GM12875 (cell line): ENCODE measurements at regions not wholly inside any gene's neighbourhood (a gene's known extent, or its start where the extent isn't known, plus 50 kb on each side); places are given as distances from the start of the nearest gene placed in this dataset.

Source experiments
- H3K4me3 ChIP-seq: one replicate; pipeline ENCODE4 v1.5.1; 2011; ENCODE audit warnings: low read depth, low read length, control low read depth
- CTCF ChIP-seq: IDR thresholded peaks from 2 replicates; pipeline ENCODE4 v1.5.1; 2011; ENCODE audit warnings: low read depth, mild to moderate bottlenecking, control low read depth, inconsistent platforms, low read length, moderate library complexity, borderline replicate concordance; ENCODE audit not compliant: insufficient read depth

GRCh38 chr4:166153548-166153947, 280.5 kb downstream of the TLL1 start:
- TF ChIP-seq CTCF, result no peak
- no peak overlapping the region for H3K4me3 ChIP-seq

GRCh38 chr4:166162327-166162726, 289.3 kb downstream of the TLL1 start:
- H3K4me3 ChIP-seq, result no peak overlapping the region
- TF ChIP-seq CTCF, result no peak

GRCh38 chr4:166165829-166166420, 292.9 kb downstream of the TLL1 start:
- peak; percentile 38; the same call in 1 of the 2 replicates for TF ChIP-seq CTCF
- no peak overlapping the region for H3K4me3 ChIP-seq

GRCh38 chr4:166169111-166169510, 296.1 kb downstream of the TLL1 start:
- peak; percentile 29; the same call in 1 of the 2 replicates for TF ChIP-seq CTCF
- no peak overlapping the region for H3K4me3 ChIP-seq

- no peak overlapping the region for H3K4me3 ChIP-seq
- TF ChIP-seq CTCF, result no peak
Observed at GRCh38 chr4:166172619-166173018, 299.6 kb downstream of the TLL1 start.

- TF ChIP-seq CTCF, result no peak
- no peak overlapping the region for H3K4me3 ChIP-seq
Observed at GRCh38 chr4:166174717-166175490, 301.9 kb downstream of the TLL1 start.

- no peak overlapping the region for H3K4me3 ChIP-seq
- TF ChIP-seq CTCF, result no peak
Observed at GRCh38 chr4:166182145-166182544, 309.1 kb downstream of the TLL1 start.
